HUES6 (cell line): ENCODE measurements at regions not wholly inside any gene's neighbourhood (a gene's known extent, or its start where the extent isn't known, plus 50 kb on each side); places are given as distances from the start of the nearest gene placed in this dataset.
A peak's percentile ranks its signal among the peaks of the same experiment; 100 is the strongest.

Experiments
- H3K27ac ChIP-seq: 2 replicates; pipeline ENCODE4 v1.7.0; 2013; ENCODE audit warnings: low read depth, mild to moderate bottlenecking, low read length, inconsistent platforms
- H3K27me3 ChIP-seq: 2 replicates; pipeline ENCODE4 v1.6.1; 2013; ENCODE audit warnings: low read length; ENCODE audit not compliant: control insufficient read depth, insufficient read depth
- H3K36me3 ChIP-seq: 2 replicates; pipeline ENCODE4 v1.6.1; 2013; ENCODE audit warnings: low read length; ENCODE audit not compliant: control insufficient read depth, insufficient read depth
- H3K4me1 ChIP-seq: 2 replicates; pipeline ENCODE4 v1.6.1; 2013; ENCODE audit warnings: low read length; ENCODE audit not compliant: control insufficient read depth, insufficient read depth
- H3K4me3 ChIP-seq: 2 replicates; pipeline ENCODE4 v1.5.1; 2013; ENCODE audit warnings: low read depth, low read length
- H3K9ac ChIP-seq: one replicate; pipeline ENCODE4 v1.6.1; 2013; ENCODE audit warnings: mild to moderate bottlenecking, low read length
- H3K9me3 ChIP-seq: 2 replicates; pipeline ENCODE4 v1.6.1; 2013; ENCODE audit warnings: low read depth, low read length; ENCODE audit not compliant: control insufficient read depth, insufficient read depth

DNA sequence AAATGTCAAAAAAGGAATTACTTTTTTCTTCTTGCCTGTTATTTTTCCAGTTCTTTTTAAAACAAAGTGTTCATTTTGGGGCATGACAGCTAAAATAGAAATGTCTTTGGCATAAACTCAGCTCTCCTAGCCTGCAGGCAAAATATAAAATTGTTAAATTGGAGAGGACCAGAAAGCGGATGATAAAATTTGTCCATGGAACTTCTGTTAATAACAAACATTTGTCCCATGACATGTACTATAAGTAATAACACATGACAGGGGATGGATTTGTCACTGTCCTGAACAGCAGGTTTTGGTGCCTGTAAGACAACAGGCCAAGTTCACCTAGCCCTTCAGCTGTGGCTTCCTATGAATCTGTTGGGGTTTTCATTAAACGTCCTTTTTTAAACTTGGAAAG lies 184.0 kb upstream of the TTC29 start:
- H3K9ac ChIP-seq: no peak overlapping the region
- H3K9me3 ChIP-seq: peaks cover 3% of the 10 kb centered on the region; the same call in 1 of the 2 replicates
- no peak overlapping the region for H3K27ac ChIP-seq
- H3K36me3 ChIP-seq: no peaks in the 10 kb centered on the region
- H3K27me3 ChIP-seq: no peaks in the 10 kb centered on the region
- H3K4me1 ChIP-seq: no peaks in the 10 kb centered on the region
- no peak overlapping the region for H3K4me3 ChIP-seq

DNA sequence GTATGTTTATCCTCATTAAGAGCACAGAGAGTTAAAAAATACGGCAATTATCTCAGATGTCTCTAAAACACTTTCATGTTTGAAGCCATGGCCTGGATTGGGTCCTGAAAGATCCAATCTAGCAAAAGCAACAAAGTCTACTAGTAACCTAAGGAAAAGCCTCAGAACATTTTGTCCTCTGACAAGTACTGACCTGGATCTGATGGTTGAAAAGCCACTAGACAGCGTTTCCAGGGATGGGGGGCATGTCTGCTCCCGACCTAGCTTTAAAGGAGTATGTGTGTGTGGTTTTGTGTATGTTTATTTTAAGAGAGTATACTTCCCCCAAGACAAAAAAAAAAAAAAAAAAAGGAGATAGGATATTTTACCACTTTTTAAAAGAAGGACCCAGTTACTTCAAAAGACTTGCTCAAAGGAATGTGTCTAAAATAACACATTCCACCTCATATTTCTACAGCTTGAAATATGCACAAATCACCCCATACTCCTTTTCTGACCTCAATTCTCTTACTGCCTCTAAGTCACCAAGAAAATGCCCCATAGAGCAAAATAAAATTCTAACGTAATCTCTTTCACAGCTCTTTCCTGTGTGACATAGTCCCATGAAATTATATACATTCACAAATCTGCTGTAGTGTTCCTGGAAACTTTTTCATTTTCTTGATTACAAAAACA lies 189.0 kb upstream of the TTC29 start:
- Histone ChIP-seq H3K9ac (no peak overlapping the region), H3K4me1 (peaks cover 3% of the 10 kb centered on the region; the same call in 1 of the 2 replicates), H3K27ac (no peak overlapping the region), H3K4me3 (no peak overlapping the region), H3K9me3 (no peaks in the 10 kb centered on the region), H3K36me3 (no peaks in the 10 kb centered on the region), H3K27me3 (no peaks in the 10 kb centered on the region)

DNA sequence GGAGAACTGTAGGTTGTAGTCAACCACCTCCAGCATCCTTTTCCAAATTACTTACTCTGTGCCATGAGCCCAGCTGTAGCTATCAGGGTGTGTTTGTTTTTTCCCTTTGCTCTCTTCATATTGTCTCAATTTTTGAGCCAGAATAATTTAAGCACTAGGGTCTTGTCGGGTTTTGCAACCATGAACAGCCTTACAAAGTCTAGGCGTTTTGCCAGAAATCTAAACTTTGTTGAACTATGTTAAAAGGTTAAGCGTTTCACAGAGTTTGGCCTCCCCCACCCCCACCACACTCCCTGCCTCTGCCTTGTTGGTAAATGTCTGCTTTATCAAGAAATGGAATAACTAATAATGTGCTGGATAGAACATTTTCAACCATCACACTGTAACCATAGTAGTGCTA lies 190.6 kb upstream of the TTC29 start:
- Histone ChIP-seq H3K4me1 (peaks cover 3% of the 10 kb centered on the region; the same call in 1 of the 2 replicates), H3K36me3 (no peaks in the 10 kb centered on the region)

GRCh38 chr4:147136751-147137150 lies 191.1 kb upstream of the TTC29 start:
- Histone ChIP-seq H3K9ac (no peak overlapping the region), H3K9me3 (no peaks in the 10 kb centered on the region), H3K27me3 (no peaks in the 10 kb centered on the region), H3K4me3 (no peak overlapping the region), H3K36me3 (no peaks in the 10 kb centered on the region), H3K27ac (no peak overlapping the region), H3K4me1 (peaks cover 3% of the 10 kb centered on the region; the same call in 1 of the 2 replicates)

More for the DNA sequence above, 190.6 kb upstream of the TTC29 start:
- H3K27ac ChIP-seq: no peak overlapping the region
- no peaks in the 10 kb centered on the region for H3K9me3 ChIP-seq
- no peak overlapping the region for H3K4me3 ChIP-seq
- H3K27me3 ChIP-seq: no peaks in the 10 kb centered on the region
- H3K9ac ChIP-seq: no peak overlapping the region

GRCh38 chr4:147137280-147137679 lies 191.6 kb upstream of the TTC29 start:
- Histone ChIP-seq H3K9me3 (no peaks in the 10 kb centered on the region), H3K9ac (no peak overlapping the region), H3K4me1 (peaks cover 3% of the 10 kb centered on the region; the same call in 1 of the 2 replicates), H3K27me3 (no peaks in the 10 kb centered on the region), H3K36me3 (no peaks in the 10 kb centered on the region), H3K27ac (no peak overlapping the region), H3K4me3 (no peak overlapping the region)

DNA sequence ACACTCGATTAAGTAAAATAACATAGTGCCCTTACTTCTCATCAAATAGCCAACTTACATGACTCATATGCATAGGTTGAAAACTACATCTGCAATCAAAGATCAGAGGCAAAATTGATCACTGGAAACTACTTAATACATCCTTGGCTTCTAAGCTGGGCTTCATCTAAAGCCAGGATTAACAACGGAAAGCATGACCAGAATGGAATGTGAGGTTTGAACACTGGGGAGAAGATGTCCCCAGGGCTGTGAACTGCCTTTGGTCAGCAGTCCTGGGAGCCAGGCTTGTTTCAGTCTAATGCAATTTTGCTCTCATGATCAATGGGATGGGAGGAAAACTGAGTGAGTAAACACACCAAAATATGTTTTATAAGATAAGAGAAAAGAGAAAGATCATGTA lies 192.5 kb upstream of the TTC29 start:
- peaks cover 3% of the 10 kb centered on the region; the same call in 1 of the 2 replicates for H3K4me1 ChIP-seq
- H3K27ac ChIP-seq: no peak overlapping the region
- no peaks in the 10 kb centered on the region for H3K27me3 ChIP-seq
- no peaks in the 10 kb centered on the region for H3K9me3 ChIP-seq
- H3K36me3 ChIP-seq: no peaks in the 10 kb centered on the region
- H3K9ac ChIP-seq: no peak overlapping the region
- H3K4me3 ChIP-seq: no peak overlapping the region

GRCh38 chr4:147139455-147140198 lies 194.0 kb upstream of the TTC29 start:
- no peaks in the 10 kb centered on the region for H3K9me3 ChIP-seq
- H3K27me3 ChIP-seq: no peaks in the 10 kb centered on the region
- no peaks in the 10 kb centered on the region for H3K36me3 ChIP-seq
- H3K9ac ChIP-seq: no peak overlapping the region
- no peak overlapping the region for H3K27ac ChIP-seq
- peaks cover 3% of the 10 kb centered on the region; the same call in 1 of the 2 replicates for H3K4me1 ChIP-seq
- H3K4me3 ChIP-seq: no peak overlapping the region

DNA sequence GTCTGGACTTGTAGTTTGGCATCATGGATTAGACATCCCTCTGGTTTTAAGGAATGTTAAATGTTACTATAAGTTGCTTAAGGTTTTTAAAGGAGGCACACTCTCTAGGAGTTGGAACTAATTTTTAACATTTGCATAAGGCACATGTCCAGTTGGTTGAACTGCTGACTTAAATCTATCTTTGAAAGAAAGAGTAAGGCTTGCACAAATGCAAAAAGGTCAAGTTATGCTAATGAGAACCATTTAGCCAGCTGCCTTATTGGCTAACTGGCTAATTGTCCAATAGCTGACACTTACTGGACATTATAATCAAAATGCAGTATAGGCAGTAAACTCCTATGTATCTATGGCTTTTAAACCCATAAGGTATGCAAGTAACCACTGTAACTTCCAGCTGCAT lies 206.1 kb upstream of the TTC29 start:
- Histone ChIP-seq H3K27ac (no peak overlapping the region), H3K4me3 (no peak overlapping the region), H3K9ac (no peak overlapping the region), H3K27me3 (no peaks in the 10 kb centered on the region), H3K36me3 (no peaks in the 10 kb centered on the region), H3K4me1 (no peaks in the 10 kb centered on the region), H3K9me3 (no peaks in the 10 kb centered on the region; the same call in 1 of the 2 replicates)

DNA sequence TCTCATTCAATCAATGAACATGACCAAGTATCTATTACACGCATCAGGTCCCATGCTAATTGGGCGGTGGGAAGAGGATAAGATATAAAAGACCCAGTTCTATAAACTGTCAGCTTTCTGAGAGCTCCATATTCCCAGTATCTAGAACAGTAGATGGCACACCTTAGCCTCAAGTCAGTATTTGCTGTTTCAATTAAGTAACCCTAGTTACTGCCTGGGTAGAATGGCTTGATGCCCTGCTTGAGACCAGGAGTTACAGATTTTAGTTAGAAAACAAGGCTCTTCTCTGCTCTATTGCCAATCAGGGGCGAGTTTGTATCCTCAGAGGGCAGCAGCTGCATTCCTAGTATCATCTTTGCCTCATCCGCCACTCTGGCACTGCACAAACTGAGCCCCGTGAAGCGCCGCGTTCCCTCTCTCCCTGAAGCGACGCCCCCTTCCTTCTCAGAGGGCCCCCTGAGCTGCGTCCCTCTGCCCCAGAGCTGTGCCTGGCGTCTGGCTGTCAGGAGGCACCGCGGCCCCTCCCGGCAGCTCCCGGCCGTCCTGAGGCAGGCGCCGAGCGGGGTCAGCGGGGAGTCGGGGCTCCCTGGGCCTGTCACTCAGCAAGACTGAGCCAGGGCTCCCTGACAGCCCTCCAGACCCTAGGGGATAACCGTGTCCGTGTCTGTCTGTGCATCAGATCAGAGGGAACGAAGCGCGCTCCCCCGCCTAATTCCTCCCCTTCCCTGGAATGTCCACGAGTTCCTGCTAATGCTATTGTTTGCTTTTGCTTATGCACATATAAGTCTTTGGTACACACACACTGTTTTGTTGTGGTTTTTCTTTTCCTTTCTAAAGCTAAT lies 212.4 kb upstream of the TTC29 start:
- Histone ChIP-seq H3K4me1 (peaks cover 3% of the 10 kb centered on the region; the same call in 1 of the 2 replicates), H3K27ac (no peak overlapping the region), H3K4me3 (peak overlapping the region; percentile 51), H3K36me3 (no peaks in the 10 kb centered on the region), H3K27me3 (peaks cover 4% of the 10 kb centered on the region; the same call in 1 of the 2 replicates), H3K9me3 (no peaks in the 10 kb centered on the region), H3K9ac (no peak overlapping the region)

DNA sequence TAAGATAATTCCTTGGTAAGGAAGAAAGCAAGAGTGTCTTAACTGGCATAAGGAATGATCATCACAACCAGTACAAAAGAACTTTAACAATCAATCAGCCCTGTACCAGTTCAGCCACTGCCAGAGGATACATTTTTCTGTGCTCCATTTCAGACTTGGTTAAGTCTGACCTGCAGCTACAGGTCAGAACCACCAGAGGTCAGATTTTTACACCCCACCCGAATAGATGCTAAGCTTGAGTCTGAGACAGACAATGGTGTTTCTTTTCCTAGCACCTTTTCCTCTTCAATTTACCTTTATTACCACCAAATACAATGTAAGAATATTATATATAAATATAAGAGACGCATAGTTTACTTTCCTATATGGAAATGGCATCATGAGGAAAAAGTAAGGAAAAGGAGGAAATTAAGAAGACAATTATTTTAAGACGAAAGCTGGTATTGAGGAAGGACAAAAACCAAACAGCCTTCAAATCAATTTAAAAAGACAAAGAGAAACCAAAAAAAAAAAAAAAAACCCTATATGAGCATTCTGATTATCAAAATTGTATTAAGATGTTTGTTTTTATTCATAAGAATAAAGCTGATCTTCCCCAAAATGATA lies 215.3 kb upstream of the TTC29 start:
- Histone ChIP-seq H3K36me3 (no peaks in the 10 kb centered on the region), H3K27ac (no peak overlapping the region), H3K4me3 (no peak overlapping the region), H3K4me1 (peaks cover 3% of the 10 kb centered on the region; the same call in 1 of the 2 replicates), H3K27me3 (peaks cover 4% of the 10 kb centered on the region; the same call in 1 of the 2 replicates), H3K9ac (no peak overlapping the region), H3K9me3 (no peaks in the 10 kb centered on the region)
